SK-N-SH (cell line): ENCODE measurements at regions not wholly inside any gene's neighbourhood (a gene's known extent, or its start where the extent isn't known, plus 50 kb on each side); places are given as distances from the start of the nearest gene placed in this dataset.

ENCODE experiments used
- FOSL2 ChIP-seq: IDR thresholded peaks from 2 replicates; pipeline ENCODE4 v1.4.0; 2012; ENCODE audit warnings: low read depth, mild to moderate bottlenecking, moderate library complexity, borderline replicate concordance
- GATA2 ChIP-seq: sonication (generic); formaldehyde crosslinking; IDR thresholded peaks from 2 replicates; pipeline ENCODE4 v1.5.0; 2020; ENCODE audit warnings: mild to moderate bottlenecking, missing genetic modification reagents
- MXI1 ChIP-seq: IDR thresholded peaks from 2 replicates; pipeline ENCODE4 v1.6.1; 2012; ENCODE audit warnings: mild to moderate bottlenecking, low read depth, low read length, improper control_type of control experiment
- POLR2AphosphoS5 ChIP-seq: IDR thresholded peaks from 2 replicates; pipeline ENCODE4 v1.6.1; 2012; ENCODE audit warnings: low read depth, low read length
- RAD21 ChIP-seq: IDR thresholded peaks from 2 replicates; pipeline ENCODE4 v1.6.1; 2012; ENCODE audit warnings: mild to moderate bottlenecking, low read length
- REST ChIP-seq: IDR thresholded peaks from 2 replicates; pipeline ENCODE4 v1.6.1; 2012; ENCODE audit warnings: mild to moderate bottlenecking, low read depth, low read length, moderate library complexity
- TF ChIP-seq, protein P1 (sequence below): fragments of 200-600 bp; sonication (generic); IDR thresholded peaks from 2 replicates; pipeline ENCODE4 v1.6.1; 2017; ENCODE audit warnings: antibody characterized with exemption, mild to moderate bottlenecking, moderate library complexity

- TF ChIP-seq RAD21, result no peak
- no peak for TF ChIP-seq POLR2AphosphoS5
- TF ChIP-seq, protein P1, sequence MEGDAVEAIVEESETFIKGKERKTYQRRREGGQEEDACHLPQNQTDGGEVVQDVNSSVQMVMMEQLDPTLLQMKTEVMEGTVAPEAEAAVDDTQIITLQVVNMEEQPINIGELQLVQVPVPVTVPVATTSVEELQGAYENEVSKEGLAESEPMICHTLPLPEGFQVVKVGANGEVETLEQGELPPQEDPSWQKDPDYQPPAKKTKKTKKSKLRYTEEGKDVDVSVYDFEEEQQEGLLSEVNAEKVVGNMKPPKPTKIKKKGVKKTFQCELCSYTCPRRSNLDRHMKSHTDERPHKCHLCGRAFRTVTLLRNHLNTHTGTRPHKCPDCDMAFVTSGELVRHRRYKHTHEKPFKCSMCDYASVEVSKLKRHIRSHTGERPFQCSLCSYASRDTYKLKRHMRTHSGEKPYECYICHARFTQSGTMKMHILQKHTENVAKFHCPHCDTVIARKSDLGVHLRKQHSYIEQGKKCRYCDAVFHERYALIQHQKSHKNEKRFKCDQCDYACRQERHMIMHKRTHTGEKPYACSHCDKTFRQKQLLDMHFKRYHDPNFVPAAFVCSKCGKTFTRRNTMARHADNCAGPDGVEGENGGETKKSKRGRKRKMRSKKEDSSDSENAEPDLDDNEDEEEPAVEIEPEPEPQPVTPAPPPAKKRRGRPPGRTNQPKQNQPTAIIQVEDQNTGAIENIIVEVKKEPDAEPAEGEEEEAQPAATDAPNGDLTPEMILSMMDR, result no peak
- TF ChIP-seq FOSL2, result no peak
- TF ChIP-seq GATA2 (CRISPR knock-in tag), result no peak
- TF ChIP-seq REST, result no peak
- TF ChIP-seq MXI1, result no peak
Measured at GRCh38 chr12:131441060-131441396, 269.9 kb upstream of the SFSWAP start.
